PC-9 (cell line): ENCODE measurements at regions not wholly inside any gene's neighbourhood (a gene's known extent, or its start where the extent isn't known, plus 50 kb on each side); places are given as distances from the start of the nearest gene placed in this dataset.
"Not testable (repeated sequence)": the region's sequence is repeated elsewhere in the genome, so short reads cannot be mapped to it uniquely, and the experiment has no call there.

Experiments
- BruUV-seq: library from RNA; stranded (reverse); fragments of 400-500 nt; replicated peaks from 2 replicates; lab custom pipeline; 2021; lab: Mats Ljungman, UMichigan
- CTCF ChIA-PET: fragments of 300-600 bp; sonication (Branson Sonifier 250); formaldehyde crosslinking; loops from one replicate; lab custom pipeline; 2022; ENCODE audit warnings: antibody characterized with exemption; lab: Charles Lee
- POLR2A ChIA-PET: fragments of 300-600 bp; sonication (Branson Sonifier 250); formaldehyde crosslinking; loops from one replicate; lab custom pipeline; 2022; ENCODE audit warnings: antibody characterized with exemption; ENCODE audit not compliant: unreplicated experiment; lab: Charles Lee
- DNase-seq, 2 experiments: peaks; one replicate each; pipeline versions ENCODE4 v3.0.0 to v3.0.0-alpha.2; 2015 to 2022; ENCODE audit warnings: mixed read lengths in 1 of 2
- H2AFZ ChIP-seq: fragments of 200-600 bp; sonication (generic); 2 replicates; pipeline ENCODE4 v1.8.1; 2017; ENCODE audit warnings: antibody characterized with exemption
- H3F3A ChIP-seq: fragments of 200-600 bp; sonication (generic); 2 replicates; pipeline ENCODE4 v1.8.1; 2017; ENCODE audit warnings: antibody characterized with exemption, mild to moderate bottlenecking, low read depth; ENCODE audit not compliant: insufficient read depth
- H3K27ac ChIP-seq: fragments of 200-600 bp; sonication (generic); 2 replicates; pipeline ENCODE4 v1.6.1; 2016; ENCODE audit warnings: mixed run types
- H3K27me3 ChIP-seq: fragments of 200-600 bp; sonication (generic); 2 replicates; pipeline ENCODE4 v1.6.1; 2016; ENCODE audit warnings: low read depth, mixed run types; ENCODE audit not compliant: insufficient read depth
- H3K36me3 ChIP-seq: fragments of 200-600 bp; sonication (generic); 2 replicates; pipeline ENCODE4 v1.6.1; 2016; ENCODE audit warnings: low read depth, mixed run types
- H3K4me1 ChIP-seq: fragments of 200-600 bp; sonication (generic); replicated peaks from 2 replicates; pipeline ENCODE4 v1.6.1; 2016; ENCODE audit warnings: mixed run types; ENCODE audit not compliant: insufficient read depth
- H3K4me2 ChIP-seq: fragments of 200-600 bp; sonication (generic); 2 replicates; pipeline ENCODE4 v1.6.1; 2017; ENCODE audit warnings: mixed run types
- H3K4me3 ChIP-seq: fragments of 200-600 bp; sonication (generic); 2 replicates; pipeline ENCODE4 v1.6.1; 2016; ENCODE audit warnings: mixed run types
- H3K79me2 ChIP-seq: fragments of 200-600 bp; sonication (generic); 2 replicates; pipeline ENCODE4 v1.6.1; 2017; ENCODE audit warnings: low read depth, mixed run types
- H3K9me2 ChIP-seq: fragments of 200-600 bp; sonication (generic); 2 replicates; pipeline ENCODE4 v1.8.1; 2017; ENCODE audit warnings: mild to moderate bottlenecking; ENCODE audit not compliant: insufficient read depth
- H3K9me3 ChIP-seq: fragments of 200-600 bp; sonication (generic); 2 replicates; pipeline ENCODE4 v1.8.1; 2016; ENCODE audit warnings: low read depth; ENCODE audit not compliant: insufficient read depth
- H4K20me1 ChIP-seq: fragments of 200-600 bp; sonication (generic); 2 replicates; pipeline ENCODE4 v1.8.1; 2017; ENCODE audit not compliant: insufficient read depth
- CTCF ChIP-seq: fragments of 200-600 bp; sonication (generic); conservative IDR thresholded peaks from 2 replicates; pipeline ENCODE4 v1.6.1; 2017; ENCODE audit warnings: mixed run types, antibody characterized with exemption, mild to moderate bottlenecking, moderate library complexity
- EZH2 ChIP-seq: fragments of 200-600 bp; sonication (generic); IDR thresholded peaks from 2 replicates; pipeline ENCODE4 v1.8.0; 2017; ENCODE audit warnings: antibody characterized with exemption, low read depth
- intact Hi-C: fragments of 100-400 bp; cut with micrococcal nuclease; formaldehyde crosslinking; loops from one replicate; pipeline ENCODE4 v1.10.0; 2022; ENCODE audit not compliant: unreplicated experiment

- H4K20me1 ChIP-seq: no peaks in the 10 kb centered on the region
- H3K4me2 ChIP-seq: no peak overlapping the region
- BruUV-seq: no TSS peak
- no peaks in the 10 kb centered on the region for H3K36me3 ChIP-seq
- no peak overlapping the region for H3K27ac ChIP-seq
- DNase-seq: no peak
- no peaks in the 10 kb centered on the region for H3F3A ChIP-seq
- no peak overlapping the region for H2AFZ ChIP-seq
- H3K4me1 ChIP-seq: no peaks in the 10 kb centered on the region
- CTCF ChIA-PET: no interaction called here
- H3K27me3 ChIP-seq: no peaks in the 10 kb centered on the region
- intact Hi-C loops: no loop called here
- TF ChIP-seq EZH2 (no peak), CTCF (no peak)
- POLR2A ChIA-PET: no interaction called here
- no peak overlapping the region for H3K4me3 ChIP-seq
- H3K9me2 ChIP-seq: no peaks in the 10 kb centered on the region
- no peaks in the 10 kb centered on the region for H3K9me3 ChIP-seq
- no peaks in the 10 kb centered on the region for H3K79me2 ChIP-seq
Observed at GRCh38 chr21:27545754-27546349, 579.0 kb upstream of the ADAMTS5 start.

- H3K27ac ChIP-seq, H3K4me3 ChIP-seq, H2AFZ ChIP-seq, H3K27me3 ChIP-seq, H3K4me1 ChIP-seq, intact Hi-C loops, H4K20me1 ChIP-seq, H3K36me3 ChIP-seq, CTCF ChIA-PET, POLR2A ChIA-PET, H3K9me3 ChIP-seq, BruUV-seq, H3K9me2 ChIP-seq, H3F3A ChIP-seq, H3K79me2 ChIP-seq, DNase-seq, H3K4me2 ChIP-seq: not testable (repeated sequence)
Observed at GRCh38 chr21:27542126-27542525, 575.2 kb upstream of the ADAMTS5 start.

- no peak for TF ChIP-seq EZH2
- no peak for TF ChIP-seq CTCF
- no TSS peak for BruUV-seq
Observed at GRCh38 chr21:27536319-27536718, 569.4 kb upstream of the ADAMTS5 start.

GRCh38 chr21:27535188-27535587 is 568.3 kb upstream of the ADAMTS5 start:
- TF ChIP-seq CTCF (no peak), EZH2 (no peak)
- no peak overlapping the region for H3K4me3 ChIP-seq
- no peaks in the 10 kb centered on the region for H4K20me1 ChIP-seq
- no peaks in the 10 kb centered on the region for H3K9me3 ChIP-seq
- POLR2A ChIA-PET: no interaction called here
- H3K27ac ChIP-seq: no peak overlapping the region
- H3K9me2 ChIP-seq: no peaks in the 10 kb centered on the region
- CTCF ChIA-PET: no interaction called here
- H3K4me2 ChIP-seq: no peak overlapping the region
- intact Hi-C loops: no loop called here
- H3K36me3 ChIP-seq: no peaks in the 10 kb centered on the region
- no peaks in the 10 kb centered on the region for H3F3A ChIP-seq
- no peak for DNase-seq
- no peak overlapping the region for H2AFZ ChIP-seq
- BruUV-seq: no TSS peak
- H3K79me2 ChIP-seq: no peaks in the 10 kb centered on the region
- H3K27me3 ChIP-seq: no peaks in the 10 kb centered on the region
- no peaks in the 10 kb centered on the region for H3K4me1 ChIP-seq

More at GRCh38 chr21:27536319-27536718, 569.4 kb upstream of the ADAMTS5 start:
- intact Hi-C loops: no loop called here
- no peak overlapping the region for H3K4me2 ChIP-seq
- ChIA-PET CTCF (no interaction called here), POLR2A (no interaction called here)
- no peaks in the 10 kb centered on the region for H3K36me3 ChIP-seq
- H3F3A ChIP-seq: no peaks in the 10 kb centered on the region
- H3K4me1 ChIP-seq: no peaks in the 10 kb centered on the region
- no peaks in the 10 kb centered on the region for H3K79me2 ChIP-seq
- H2AFZ ChIP-seq: no peak overlapping the region
- H3K9me3 ChIP-seq: no peaks in the 10 kb centered on the region
- H4K20me1 ChIP-seq: no peaks in the 10 kb centered on the region
- H3K27ac ChIP-seq: no peak overlapping the region
- DNase-seq: no peak
- H3K4me3 ChIP-seq: no peak overlapping the region
- H3K27me3 ChIP-seq: no peaks in the 10 kb centered on the region
- H3K9me2 ChIP-seq: no peaks in the 10 kb centered on the region
